Right lobe of liver (tissue), 4 donors: ENCODE measurements at regions not wholly inside any gene's neighbourhood (a gene's known extent, or its start where the extent isn't known, plus 50 kb on each side); places are given as distances from the start of the nearest gene placed in this dataset.

Source experiments
- CTCF ChIP-seq, 4 donors: fragments of 200-600 bp in 3 of 4; fragments of 450-650 bp in 1 of 4; IDR thresholded peaks; one replicate each; pipeline versions ENCODE4 v1.5.1 to v1.8.0; 2016 to 2022; ENCODE audit warnings: antibody characterized with exemption in 4 of 4, mild to moderate bottlenecking in 2 of 4
- POLR2A ChIP-seq: fragments of 450-650 bp; IDR thresholded peaks from one replicate; pipeline ENCODE4 v1.6.1; 2017; ENCODE audit warnings: antibody characterized with exemption, mild to moderate bottlenecking
- donor health status: DM: no; HTN: no; CAD: no.
- donor health status: DM: no; HTN: no; CAD: no.
- donor health status: DM: no; HTN: yes; CAD: no.

DNA sequence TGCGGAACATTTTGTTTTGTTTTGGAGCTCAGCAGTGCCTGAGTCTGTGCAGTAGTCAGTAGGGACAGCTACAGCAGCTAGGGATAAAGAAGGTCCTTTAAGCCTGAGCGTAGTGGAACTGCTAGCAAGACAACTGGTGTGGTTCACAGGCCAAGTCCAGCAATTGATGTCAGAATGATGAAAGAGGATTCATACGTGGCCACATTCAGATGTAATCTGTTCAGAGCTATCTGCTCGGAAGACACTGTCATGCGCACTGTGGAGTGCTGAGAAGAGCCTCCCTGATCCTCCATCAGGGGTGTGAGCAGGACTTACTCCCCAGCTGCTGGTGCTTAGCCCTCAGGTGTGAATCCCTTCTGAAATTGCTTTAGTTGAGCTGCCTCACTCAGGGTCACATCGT is 79.6 kb upstream of the ANKRD1 start:
- no peak for TF ChIP-seq CTCF (IDR thresholded peaks at IDR 0.05)
- TF ChIP-seq POLR2A, result no peak
